Thyroid gland (tissue), 4 donors: ENCODE measurements at regions not wholly inside any gene's neighbourhood (a gene's known extent, or its start where the extent isn't known, plus 50 kb on each side); places are given as distances from the start of the nearest gene placed in this dataset.

ENCODE experiments used
- POLR2A ChIP-seq, 2 donors: fragments of 450-650 bp; IDR thresholded peaks; one replicate each; pipeline ENCODE4 v1.6.1; 2017; ENCODE audit warnings: antibody characterized with exemption in 2 of 2, mild to moderate bottlenecking in 2 of 2, moderate library complexity in 1 of 2
- TF ChIP-seq, protein P1 (sequence below), 6 experiments: fragments of 200-600 bp in 3 of 6; fragments of 450-650 bp in 3 of 6; sonication (generic) in 3 of 6; IDR thresholded peaks; one replicate each; pipeline ENCODE4 v1.5.1; 2016 to 2019; ENCODE audit warnings: antibody characterized with exemption in 6 of 6, mild to moderate bottlenecking in 2 of 6, inconsistent platforms in 1 of 6, moderate library complexity in 1 of 6

GRCh38 chr18:66196805-66197204, 407.1 kb downstream of the CDH19 start:
- TF ChIP-seq, protein P1, sequence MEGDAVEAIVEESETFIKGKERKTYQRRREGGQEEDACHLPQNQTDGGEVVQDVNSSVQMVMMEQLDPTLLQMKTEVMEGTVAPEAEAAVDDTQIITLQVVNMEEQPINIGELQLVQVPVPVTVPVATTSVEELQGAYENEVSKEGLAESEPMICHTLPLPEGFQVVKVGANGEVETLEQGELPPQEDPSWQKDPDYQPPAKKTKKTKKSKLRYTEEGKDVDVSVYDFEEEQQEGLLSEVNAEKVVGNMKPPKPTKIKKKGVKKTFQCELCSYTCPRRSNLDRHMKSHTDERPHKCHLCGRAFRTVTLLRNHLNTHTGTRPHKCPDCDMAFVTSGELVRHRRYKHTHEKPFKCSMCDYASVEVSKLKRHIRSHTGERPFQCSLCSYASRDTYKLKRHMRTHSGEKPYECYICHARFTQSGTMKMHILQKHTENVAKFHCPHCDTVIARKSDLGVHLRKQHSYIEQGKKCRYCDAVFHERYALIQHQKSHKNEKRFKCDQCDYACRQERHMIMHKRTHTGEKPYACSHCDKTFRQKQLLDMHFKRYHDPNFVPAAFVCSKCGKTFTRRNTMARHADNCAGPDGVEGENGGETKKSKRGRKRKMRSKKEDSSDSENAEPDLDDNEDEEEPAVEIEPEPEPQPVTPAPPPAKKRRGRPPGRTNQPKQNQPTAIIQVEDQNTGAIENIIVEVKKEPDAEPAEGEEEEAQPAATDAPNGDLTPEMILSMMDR (IDR thresholded peaks at IDR 0.05): no peak
- TF ChIP-seq POLR2A (IDR thresholded peaks at IDR 0.05): no peak
